GM18511 (cell line): ENCODE measurements at regions not wholly inside any gene's neighbourhood (a gene's known extent, or its start where the extent isn't known, plus 50 kb on each side); places are given as distances from the start of the nearest gene placed in this dataset.
"Not testable (repeated sequence)": the region's sequence is repeated elsewhere in the genome, so short reads cannot be mapped to it uniquely, and the experiment has no call there.

Experiments used
- ATAC-seq: cut with Tn5 transposase; IDR thresholded peaks from one replicate; pipeline ENCODE4 v1.9.1; 2021; ENCODE audit warnings: mild to moderate bottlenecking, moderate library complexity; ENCODE audit not compliant: unreplicated experiment

DNA sequence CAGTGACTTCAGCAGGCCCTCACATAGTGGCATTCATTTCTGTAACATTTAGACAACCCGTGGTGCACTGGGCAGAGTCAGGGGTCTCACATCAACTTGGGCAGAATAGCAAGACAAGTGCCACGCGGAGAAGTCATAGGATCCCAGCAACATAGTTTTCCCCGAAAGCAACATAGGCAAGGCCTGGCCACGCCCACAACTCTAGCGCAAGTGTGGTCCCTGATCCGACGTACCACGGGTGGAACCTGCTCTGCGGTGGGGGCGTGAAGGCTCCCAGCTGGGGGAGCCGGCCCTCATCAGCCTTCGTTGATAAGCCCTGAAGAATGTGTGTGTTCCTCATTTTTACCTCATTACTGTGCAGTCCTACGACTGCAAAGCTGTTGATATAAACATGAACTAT, 261.2 kb downstream of the EIPR1 start:
- no peak for ATAC-seq

- ATAC-seq: no peak
These were observed 262.1 kb downstream of the EIPR1 start for GRCh38 chr2:3115301-3116042.

- no peak for ATAC-seq
These were observed 263.0 kb downstream of the EIPR1 start for GRCh38 chr2:3114406-3115185.

DNA sequence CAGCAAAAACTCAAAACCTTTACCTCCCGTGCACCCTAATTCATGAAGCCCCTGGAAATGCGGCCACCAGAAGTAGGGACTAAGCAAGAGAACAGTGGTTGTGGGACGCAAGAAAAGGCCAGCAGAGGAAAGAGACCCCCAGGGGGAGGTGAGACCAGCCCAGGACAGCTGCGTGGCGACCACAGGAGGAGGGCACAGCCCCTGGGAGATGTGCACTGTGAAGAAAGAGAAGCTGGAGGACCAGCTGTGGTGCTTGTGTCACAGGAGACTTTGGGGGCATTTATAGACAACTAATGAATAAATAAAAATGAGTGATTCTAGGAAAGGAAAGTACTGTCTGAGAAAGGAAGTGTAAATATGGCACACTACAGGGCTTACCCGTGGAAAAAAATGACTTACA, 263.8 kb downstream of the EIPR1 start:
- no peak for ATAC-seq

DNA sequence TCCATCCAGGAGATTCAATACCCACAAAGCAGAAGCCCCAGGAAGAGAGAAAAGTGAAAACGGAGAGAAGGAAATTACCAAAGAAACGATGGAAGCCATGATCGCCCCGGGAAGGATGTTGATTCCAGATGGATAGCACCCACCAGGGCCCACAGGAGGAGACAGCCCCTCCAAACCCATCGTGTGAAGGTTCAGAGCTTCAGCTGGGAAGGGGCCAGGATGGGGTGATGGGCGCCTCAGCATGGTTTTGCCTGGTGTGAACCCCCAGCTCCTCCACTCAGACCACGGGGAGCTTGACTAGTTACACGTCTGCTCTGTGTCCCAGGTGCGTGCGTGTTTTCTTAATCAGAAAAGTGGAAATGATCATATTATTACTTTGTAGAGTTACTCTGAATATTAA, 264.5 kb downstream of the EIPR1 start:
- no peak for ATAC-seq

DNA sequence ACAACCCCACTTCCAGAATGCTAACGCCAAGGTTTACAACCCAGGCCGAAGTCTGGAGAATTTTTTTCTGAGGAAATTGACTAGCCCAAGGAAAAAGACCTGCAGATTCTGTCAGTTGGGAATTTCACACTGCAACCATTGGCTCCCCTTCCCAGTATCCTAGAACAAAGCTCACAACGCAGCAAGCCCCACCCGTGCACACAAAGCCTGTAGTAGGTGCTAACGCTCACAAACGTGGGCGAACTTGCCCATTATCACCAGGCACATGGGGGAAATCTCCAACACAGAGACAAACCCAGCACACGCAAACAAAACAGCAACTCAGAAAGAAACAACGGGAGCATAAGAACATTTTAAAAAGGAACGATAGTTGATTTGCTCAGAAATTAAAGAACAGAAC, 265.1 kb downstream of the EIPR1 start:
- ATAC-seq: no peak

DNA sequence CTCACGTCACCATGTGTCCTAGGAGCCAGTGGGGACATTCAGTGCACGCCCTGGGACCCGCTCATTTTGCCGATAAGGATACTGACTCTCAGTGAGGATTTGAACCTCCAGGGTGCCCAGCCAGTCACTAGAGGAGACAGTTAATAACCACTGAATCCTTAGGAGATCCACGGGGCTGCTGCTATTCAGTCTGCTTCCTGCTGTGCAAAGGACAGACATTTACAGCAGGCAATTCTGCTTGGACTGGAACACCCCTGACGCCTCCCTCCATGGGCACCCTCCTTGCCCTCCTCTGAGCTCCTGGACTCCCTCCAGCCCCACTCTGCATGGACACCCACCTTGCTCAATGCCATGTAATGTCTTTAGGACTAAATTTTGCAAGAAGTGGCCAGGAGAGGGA, 265.5 kb downstream of the EIPR1 start:
- ATAC-seq: no peak

DNA sequence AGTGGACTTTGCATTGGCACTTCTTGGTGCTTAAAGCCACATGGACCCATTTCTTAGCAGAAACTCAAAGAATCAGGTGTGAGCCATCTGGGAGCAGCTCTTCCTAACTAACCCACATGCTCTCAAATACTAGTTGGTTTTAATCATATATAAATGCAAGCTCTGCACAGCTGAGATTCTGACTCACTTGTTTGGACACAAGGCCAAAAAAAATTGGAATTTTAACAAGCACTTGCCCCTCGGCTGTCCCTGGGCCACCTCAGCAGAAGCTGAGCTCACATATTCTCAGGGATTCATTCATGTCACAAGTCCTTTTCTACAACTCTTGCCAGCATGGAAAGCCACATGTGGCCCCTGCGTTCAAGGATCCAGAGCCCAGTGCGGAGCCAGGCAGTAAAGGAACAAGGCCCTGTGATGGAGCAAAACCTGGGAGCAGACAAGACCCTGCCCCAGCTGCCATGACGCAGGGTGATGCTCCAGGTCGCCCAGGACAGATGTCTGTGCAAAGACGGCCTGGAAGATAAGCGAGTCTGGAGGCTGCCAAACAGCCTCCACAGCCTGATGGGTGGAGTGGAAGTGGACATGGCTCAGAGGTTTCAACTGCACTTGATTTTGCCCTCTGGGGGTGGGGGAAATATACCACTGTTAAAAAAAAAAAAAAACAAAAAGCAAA, 266.5 kb downstream of the EIPR1 start:
- ATAC-seq: no peak

GRCh38 chr2:3110555-3110954, 267.1 kb downstream of the EIPR1 start:
- ATAC-seq: no peak

DNA sequence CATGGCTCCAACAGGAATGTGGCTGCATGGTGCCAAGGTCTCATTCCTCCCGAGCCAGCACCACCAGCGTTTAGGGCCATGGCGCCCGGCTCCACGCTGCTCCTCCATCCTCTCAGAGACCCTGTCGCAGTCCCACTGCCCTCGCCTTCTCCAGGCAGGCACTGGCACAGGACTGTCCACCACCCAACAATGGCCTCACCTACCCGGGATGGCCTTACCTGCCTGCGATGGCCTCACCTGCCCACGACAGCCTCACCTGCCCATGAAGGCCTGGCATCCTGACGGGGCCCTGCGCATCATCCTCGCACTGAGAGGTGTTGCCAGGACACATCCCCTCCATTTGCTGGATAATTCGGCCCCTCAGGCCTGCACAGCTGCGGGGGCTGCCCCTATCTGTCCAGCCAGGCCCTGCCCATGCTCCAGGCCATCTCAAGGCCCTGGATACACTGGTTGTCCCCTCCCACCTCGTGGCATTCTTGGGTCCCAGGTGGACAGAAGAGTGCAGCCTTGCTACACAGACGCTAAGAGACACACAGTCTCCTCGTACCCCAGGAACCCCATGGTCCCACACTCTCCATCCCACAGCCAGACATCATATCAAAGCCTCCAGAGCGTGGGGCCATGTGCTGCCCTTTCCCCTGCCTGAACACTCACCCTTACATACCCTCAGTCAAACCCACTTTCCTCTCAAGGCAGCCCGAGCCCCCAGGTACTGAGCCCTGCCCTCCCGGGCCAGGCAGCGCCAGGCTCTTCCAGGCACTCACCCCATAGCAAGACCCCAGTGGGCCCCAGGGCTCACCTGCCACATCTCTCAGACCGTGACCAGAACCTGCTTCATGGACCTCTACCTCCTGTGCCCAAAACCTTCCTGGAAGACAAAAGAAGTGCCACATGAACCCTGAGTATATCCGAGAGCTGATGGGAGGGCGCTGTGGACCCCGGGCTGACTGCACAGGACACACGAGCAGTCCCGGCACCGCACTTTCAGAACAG, 268.6 kb downstream of the EIPR1 start:
- no peak for ATAC-seq

- no peak for ATAC-seq
These were observed 269.5 kb downstream of the EIPR1 start for GRCh38 chr2:3108105-3108504.

DNA sequence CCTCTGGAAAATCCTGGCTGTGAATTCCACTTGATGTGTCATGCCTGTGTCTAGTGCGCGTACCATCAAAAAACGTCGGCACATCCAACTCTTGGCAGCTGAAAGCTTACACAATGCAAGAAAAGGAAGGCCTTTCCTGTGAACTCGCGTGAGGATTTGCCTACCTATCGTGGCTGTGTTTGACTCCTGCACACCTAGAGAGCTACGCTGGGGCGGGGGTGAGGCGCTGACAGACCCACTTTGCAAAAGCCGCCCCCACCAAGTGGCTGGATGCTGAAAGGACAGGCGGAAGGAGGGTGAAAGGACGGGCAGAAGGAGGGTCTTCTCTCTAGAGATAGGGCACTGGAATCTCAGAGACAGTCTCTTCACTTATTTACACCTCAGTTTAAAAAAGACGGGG, 270.1 kb downstream of the EIPR1 start:
- no peak for ATAC-seq

GRCh38 chr2:3105814-3106569, 271.6 kb downstream of the EIPR1 start:
- no peak for ATAC-seq

- ATAC-seq: not testable (repeated sequence)
These were observed 272.4 kb downstream of the EIPR1 start for GRCh38 chr2:3104958-3105813.

DNA sequence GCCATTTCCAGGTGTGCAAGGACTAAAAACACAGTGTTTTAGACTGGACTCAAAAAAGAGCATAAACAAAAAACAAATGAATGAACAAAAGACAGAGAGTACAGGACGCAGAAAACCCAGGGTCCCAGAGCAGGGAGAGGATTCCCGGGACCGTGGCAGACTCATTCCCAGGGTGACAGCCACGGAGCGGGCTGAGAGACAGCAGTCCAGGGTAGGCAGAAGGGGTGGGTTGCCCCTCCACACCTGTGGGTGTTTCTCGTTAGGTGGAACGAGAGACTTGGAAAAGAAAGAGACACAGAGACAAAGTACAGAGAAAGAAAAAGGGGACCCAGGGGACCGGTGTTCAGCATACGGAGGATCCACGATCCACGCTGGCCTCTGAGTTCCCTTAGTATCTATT, 273.4 kb downstream of the EIPR1 start:
- no peak for ATAC-seq

- no peak for ATAC-seq
These were observed 274.6 kb downstream of the EIPR1 start for GRCh38 chr2:3102922-3103569.

GRCh38 chr2:3102081-3102921, 275.3 kb downstream of the EIPR1 start:
- ATAC-seq: no peak
